PC-9 (cell line): ENCODE measurements at regions not wholly inside any gene's neighbourhood (a gene's known extent, or its start where the extent isn't known, plus 50 kb on each side); places are given as distances from the start of the nearest gene placed in this dataset.
"Not testable (repeated sequence)": the region's sequence is repeated elsewhere in the genome, so short reads cannot be mapped to it uniquely, and the experiment has no call there.

Source experiments
- BruUV-seq: library from RNA; stranded (reverse); fragments of 400-500 nt; replicated peaks from 2 replicates; lab custom pipeline; 2021; lab: Mats Ljungman, UMichigan
- CTCF ChIA-PET: fragments of 300-600 bp; sonication (Branson Sonifier 250); formaldehyde crosslinking; loops from one replicate; lab custom pipeline; 2022; ENCODE audit warnings: antibody characterized with exemption; lab: Charles Lee
- POLR2A ChIA-PET: fragments of 300-600 bp; sonication (Branson Sonifier 250); formaldehyde crosslinking; loops from one replicate; lab custom pipeline; 2022; ENCODE audit warnings: antibody characterized with exemption; ENCODE audit not compliant: unreplicated experiment; lab: Charles Lee
- DNase-seq, 2 experiments: peaks; one replicate each; pipeline versions ENCODE4 v3.0.0 to v3.0.0-alpha.2; 2015 to 2022; ENCODE audit warnings: mixed read lengths in 1 of 2
- H2AFZ ChIP-seq: fragments of 200-600 bp; sonication (generic); 2 replicates; pipeline ENCODE4 v1.8.1; 2017; ENCODE audit warnings: antibody characterized with exemption
- H3F3A ChIP-seq: fragments of 200-600 bp; sonication (generic); 2 replicates; pipeline ENCODE4 v1.8.1; 2017; ENCODE audit warnings: antibody characterized with exemption, mild to moderate bottlenecking, low read depth; ENCODE audit not compliant: insufficient read depth
- H3K27ac ChIP-seq: fragments of 200-600 bp; sonication (generic); 2 replicates; pipeline ENCODE4 v1.6.1; 2016; ENCODE audit warnings: mixed run types
- H3K27me3 ChIP-seq: fragments of 200-600 bp; sonication (generic); 2 replicates; pipeline ENCODE4 v1.6.1; 2016; ENCODE audit warnings: low read depth, mixed run types; ENCODE audit not compliant: insufficient read depth
- H3K36me3 ChIP-seq: fragments of 200-600 bp; sonication (generic); 2 replicates; pipeline ENCODE4 v1.6.1; 2016; ENCODE audit warnings: low read depth, mixed run types
- H3K4me1 ChIP-seq: fragments of 200-600 bp; sonication (generic); replicated peaks from 2 replicates; pipeline ENCODE4 v1.6.1; 2016; ENCODE audit warnings: mixed run types; ENCODE audit not compliant: insufficient read depth
- H3K4me2 ChIP-seq: fragments of 200-600 bp; sonication (generic); 2 replicates; pipeline ENCODE4 v1.6.1; 2017; ENCODE audit warnings: mixed run types
- H3K4me3 ChIP-seq: fragments of 200-600 bp; sonication (generic); 2 replicates; pipeline ENCODE4 v1.6.1; 2016; ENCODE audit warnings: mixed run types
- H3K79me2 ChIP-seq: fragments of 200-600 bp; sonication (generic); 2 replicates; pipeline ENCODE4 v1.6.1; 2017; ENCODE audit warnings: low read depth, mixed run types
- H3K9me2 ChIP-seq: fragments of 200-600 bp; sonication (generic); 2 replicates; pipeline ENCODE4 v1.8.1; 2017; ENCODE audit warnings: mild to moderate bottlenecking; ENCODE audit not compliant: insufficient read depth
- H3K9me3 ChIP-seq: fragments of 200-600 bp; sonication (generic); 2 replicates; pipeline ENCODE4 v1.8.1; 2016; ENCODE audit warnings: low read depth; ENCODE audit not compliant: insufficient read depth
- H4K20me1 ChIP-seq: fragments of 200-600 bp; sonication (generic); 2 replicates; pipeline ENCODE4 v1.8.1; 2017; ENCODE audit not compliant: insufficient read depth
- EZH2 ChIP-seq: fragments of 200-600 bp; sonication (generic); IDR thresholded peaks from 2 replicates; pipeline ENCODE4 v1.8.0; 2017; ENCODE audit warnings: antibody characterized with exemption, low read depth
- intact Hi-C: fragments of 100-400 bp; cut with micrococcal nuclease; formaldehyde crosslinking; loops from one replicate; pipeline ENCODE4 v1.10.0; 2022; ENCODE audit not compliant: unreplicated experiment
- TF ChIP-seq, protein P1 (sequence below): fragments of 200-600 bp; sonication (generic); conservative IDR thresholded peaks from 2 replicates; pipeline ENCODE4 v1.6.1; 2017; ENCODE audit warnings: mixed run types, antibody characterized with exemption, mild to moderate bottlenecking, moderate library complexity

DNA sequence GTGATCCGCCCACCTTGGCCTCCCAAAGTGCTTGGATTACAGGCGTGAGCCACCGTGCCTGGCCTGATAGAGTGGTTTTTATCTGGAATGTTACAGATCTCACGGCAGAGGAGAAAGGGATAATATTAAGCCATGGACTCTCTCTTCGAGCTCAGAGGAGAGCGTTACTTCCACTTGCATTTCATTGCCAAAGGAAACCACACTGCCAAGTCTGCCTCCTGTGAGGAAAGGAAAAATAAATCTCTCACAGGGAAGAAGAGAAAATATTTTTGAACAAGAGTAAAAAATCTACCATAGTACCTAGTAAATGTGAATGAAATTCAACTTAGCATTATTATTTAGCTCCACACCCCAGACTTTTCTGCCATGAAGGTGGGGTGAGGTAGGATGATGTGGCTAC is 319.2 kb upstream of the PRICKLE1 start:
- no peak for TF ChIP-seq EZH2
- TF ChIP-seq, protein P1, sequence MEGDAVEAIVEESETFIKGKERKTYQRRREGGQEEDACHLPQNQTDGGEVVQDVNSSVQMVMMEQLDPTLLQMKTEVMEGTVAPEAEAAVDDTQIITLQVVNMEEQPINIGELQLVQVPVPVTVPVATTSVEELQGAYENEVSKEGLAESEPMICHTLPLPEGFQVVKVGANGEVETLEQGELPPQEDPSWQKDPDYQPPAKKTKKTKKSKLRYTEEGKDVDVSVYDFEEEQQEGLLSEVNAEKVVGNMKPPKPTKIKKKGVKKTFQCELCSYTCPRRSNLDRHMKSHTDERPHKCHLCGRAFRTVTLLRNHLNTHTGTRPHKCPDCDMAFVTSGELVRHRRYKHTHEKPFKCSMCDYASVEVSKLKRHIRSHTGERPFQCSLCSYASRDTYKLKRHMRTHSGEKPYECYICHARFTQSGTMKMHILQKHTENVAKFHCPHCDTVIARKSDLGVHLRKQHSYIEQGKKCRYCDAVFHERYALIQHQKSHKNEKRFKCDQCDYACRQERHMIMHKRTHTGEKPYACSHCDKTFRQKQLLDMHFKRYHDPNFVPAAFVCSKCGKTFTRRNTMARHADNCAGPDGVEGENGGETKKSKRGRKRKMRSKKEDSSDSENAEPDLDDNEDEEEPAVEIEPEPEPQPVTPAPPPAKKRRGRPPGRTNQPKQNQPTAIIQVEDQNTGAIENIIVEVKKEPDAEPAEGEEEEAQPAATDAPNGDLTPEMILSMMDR = no peak
- no peak overlapping the region for H3K4me3 ChIP-seq
- intact Hi-C loops = no loop called here
- H3K27ac ChIP-seq = no peak overlapping the region
- H3K36me3 ChIP-seq = no peaks in the 10 kb centered on the region
- no peak for DNase-seq
- H2AFZ ChIP-seq = no peak overlapping the region
- peaks cover 11% of the 10 kb centered on the region for H3K4me1 ChIP-seq
- H3K9me3 ChIP-seq = no peaks in the 10 kb centered on the region
- H3K4me2 ChIP-seq = no peak overlapping the region
- no peaks in the 10 kb centered on the region for H3F3A ChIP-seq
- H4K20me1 ChIP-seq = no peaks in the 10 kb centered on the region
- H3K27me3 ChIP-seq = no peaks in the 10 kb centered on the region
- no peaks in the 10 kb centered on the region for H3K9me2 ChIP-seq
- ChIA-PET CTCF (no interaction called here), POLR2A (no interaction called here)
- no peaks in the 10 kb centered on the region for H3K79me2 ChIP-seq
- no TSS peak for BruUV-seq

DNA sequence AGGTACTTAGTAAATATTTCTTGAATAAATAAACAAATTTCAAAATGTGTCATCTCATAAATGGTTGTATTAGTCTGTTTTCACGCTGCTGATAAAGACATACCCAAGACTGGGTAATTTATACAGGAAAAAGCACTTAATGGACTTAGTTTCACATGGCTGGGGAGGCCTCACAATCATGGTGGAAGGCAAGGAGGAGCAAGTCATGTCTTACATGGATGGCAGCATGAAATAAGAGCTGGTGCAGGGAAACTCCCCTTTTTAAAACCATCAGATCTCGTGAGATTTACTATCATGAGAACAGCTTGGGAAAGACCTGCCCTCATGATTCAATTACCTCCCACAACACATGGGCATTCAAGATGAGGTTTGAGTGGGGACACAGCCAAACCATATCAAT is 317.3 kb upstream of the PRICKLE1 start:
- not testable (repeated sequence) for DNase-seq

DNA sequence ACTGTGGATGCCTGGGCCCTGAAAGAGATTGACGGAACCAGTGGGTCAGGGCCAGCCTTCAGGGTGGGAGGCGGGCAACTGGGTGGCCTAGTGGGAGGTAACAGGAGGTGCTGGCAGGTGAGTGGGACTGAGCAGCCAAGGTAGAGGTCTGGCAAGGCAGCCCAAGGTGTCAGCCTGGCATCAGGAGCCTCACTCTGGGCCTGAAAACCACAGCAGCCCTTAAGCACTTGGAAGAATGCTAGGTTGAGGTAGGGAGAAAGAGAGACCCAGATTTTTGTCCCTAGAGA is 315.8 kb upstream of the PRICKLE1 start:
- H3K4me3 ChIP-seq = no peak overlapping the region
- no peak overlapping the region for H3K4me2 ChIP-seq
- no TSS peak for BruUV-seq
- no peak for DNase-seq
- no peaks in the 10 kb centered on the region for H3K36me3 ChIP-seq
- no peaks in the 10 kb centered on the region for H3K9me3 ChIP-seq
- H2AFZ ChIP-seq = no peak overlapping the region
- TF ChIP-seq, protein P1 = no peak
- no peak for TF ChIP-seq EZH2
- ChIA-PET CTCF (no interaction called here), POLR2A (no interaction called here)
- H3K4me1 ChIP-seq = peaks cover 6% of the 10 kb centered on the region
- no peaks in the 10 kb centered on the region for H4K20me1 ChIP-seq
- no peak overlapping the region for H3K27ac ChIP-seq
- no peaks in the 10 kb centered on the region for H3F3A ChIP-seq
- intact Hi-C loops = no loop called here
- no peaks in the 10 kb centered on the region for H3K79me2 ChIP-seq
- no peaks in the 10 kb centered on the region for H3K27me3 ChIP-seq
- H3K9me2 ChIP-seq = no peaks in the 10 kb centered on the region

More for the DNA sequence above, 317.3 kb upstream of the PRICKLE1 start:
- H2AFZ ChIP-seq, H4K20me1 ChIP-seq, H3K79me2 ChIP-seq, H3K4me3 ChIP-seq, H3F3A ChIP-seq, H3K27ac ChIP-seq, CTCF ChIA-PET, H3K9me3 ChIP-seq, BruUV-seq, intact Hi-C loops, H3K36me3 ChIP-seq, H3K4me2 ChIP-seq, POLR2A ChIA-PET, H3K9me2 ChIP-seq, H3K27me3 ChIP-seq: not testable (repeated sequence)
- peaks cover 11% of the 10 kb centered on the region for H3K4me1 ChIP-seq

DNA sequence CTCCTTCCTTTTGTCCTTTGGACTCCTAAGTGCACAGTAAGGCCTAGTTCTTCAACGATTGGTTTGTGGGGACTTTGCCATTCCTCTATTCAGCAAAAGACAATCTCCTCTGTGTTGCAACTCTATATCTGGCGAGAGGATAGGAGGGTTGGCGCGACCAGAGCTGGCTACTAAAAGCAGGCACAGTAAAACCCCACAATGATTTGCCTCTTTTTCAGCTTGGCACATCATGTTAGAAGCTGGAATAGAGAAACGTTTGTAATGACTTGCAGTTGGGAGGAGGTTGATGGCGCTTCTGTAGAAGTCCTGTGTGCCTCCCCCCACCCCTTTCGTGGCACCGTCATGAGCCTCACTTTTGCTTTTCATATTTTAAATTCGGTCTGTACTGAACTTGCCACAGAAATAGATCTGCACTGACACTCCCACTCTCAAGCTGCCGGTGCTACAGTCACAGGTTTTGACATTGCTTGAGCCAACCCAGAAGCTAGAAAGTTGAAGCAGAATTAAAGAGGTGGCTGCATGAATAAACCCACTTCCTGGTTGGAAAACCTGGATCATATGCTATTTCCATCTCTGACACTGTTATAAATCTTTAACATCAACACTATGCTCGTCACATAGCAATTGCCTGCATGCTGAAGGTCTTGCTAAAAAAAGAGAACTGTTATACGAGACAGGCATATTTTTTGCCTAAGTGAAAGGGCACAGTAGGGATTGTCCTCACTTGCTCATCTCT is 315.3 kb upstream of the PRICKLE1 start:
- Histone ChIP-seq H3K79me2 (no peaks in the 10 kb centered on the region), H4K20me1 (no peaks in the 10 kb centered on the region), H3K9me2 (no peaks in the 10 kb centered on the region), H3K27me3 (no peaks in the 10 kb centered on the region), H2AFZ (no peak overlapping the region), H3K4me3 (no peak overlapping the region), H3F3A (no peaks in the 10 kb centered on the region), H3K4me2 (no peak overlapping the region), H3K27ac (no peak overlapping the region), H3K4me1 (peaks cover under 1% of the 10 kb centered on the region; the same call in 1 of the 2 replicates), H3K36me3 (no peaks in the 10 kb centered on the region), H3K9me3 (no peaks in the 10 kb centered on the region)
- DNase-seq = no peak
- ChIA-PET CTCF (no interaction called here), POLR2A (interaction anchor here (0.6 kb wide), 1 partner anchor 13 kb away, joined by 4 read pairs; no protein-coding TSS in a partner anchor)
- no TSS peak for BruUV-seq
- no peak for TF ChIP-seq EZH2
- TF ChIP-seq, protein P1 = no peak
- intact Hi-C loops = no loop called here
